PC-3 (cell line): ENCODE measurements at regions not wholly inside any gene's neighbourhood (a gene's known extent, or its start where the extent isn't known, plus 50 kb on each side); places are given as distances from the start of the nearest gene placed in this dataset.

Experiments
- CTCF ChIP-seq: fragments of 300-600 bp; sonication (generic); conservative IDR thresholded peaks from 2 replicates; pipeline ENCODE4 v1.5.1; 2017; ENCODE audit warnings: antibody characterized with exemption, low read depth, mild to moderate bottlenecking, low read length
- EZH2phosphoT487 ChIP-seq: fragments of 300-600 bp; sonication (generic); IDR thresholded peaks from 2 replicates; pipeline ENCODE4 v1.6.1; 2018; ENCODE audit warnings: mild to moderate bottlenecking, antibody characterized with exemption, low read length, borderline replicate concordance

- no peak for TF ChIP-seq CTCF
- TF ChIP-seq EZH2phosphoT487 = no peak
These were observed 208.9 kb upstream of the FOXQ1 start for GRCh38 chr6:1103021-1103420.
